Ovary (tissue), 7 donors: ENCODE measurements at regions not wholly inside any gene's neighbourhood (a gene's known extent, or its start where the extent isn't known, plus 50 kb on each side); places are given as distances from the start of the nearest gene placed in this dataset.

Experiments used
- DNase-seq, 5 donors: peaks; one replicate each; pipeline ENCODE4 v3.0.0-alpha.2; 2019 to 2020
- H3K27ac ChIP-seq, 2 donors: fragments of 200-600 bp; one replicate each; pipeline versions ENCODE4 v1.5.1 to v1.8.0; 2019 to 2022
- H3K27me3 ChIP-seq: fragments of 200-600 bp; one replicate; pipeline ENCODE4 v1.8.0; 2022
- H3K36me3 ChIP-seq: fragments of 200-600 bp; sonication (generic); one replicate; pipeline ENCODE4 v1.5.1; 2019
- H3K4me1 ChIP-seq: one replicate; pipeline ENCODE4 v1.8.1; 2013; ENCODE audit warnings: mild to moderate bottlenecking, moderate library complexity; ENCODE audit not compliant: insufficient read depth
- H3K4me3 ChIP-seq: fragments of 200-600 bp; sonication (generic); one replicate; pipeline ENCODE4 v1.5.1; 2017
- H3K9me3 ChIP-seq, 2 donors: fragments of 200-600 bp in 1 of 2; sonication (generic) in 1 of 2; one replicate each; pipeline versions ENCODE4 v1.5.1 to v1.8.1; 2013 to 2019; ENCODE audit warnings: mild to moderate bottlenecking in 1 of 2, moderate library complexity in 1 of 2
- CTCF ChIP-seq, 3 donors: fragments of 450-650 bp in 2 of 3; fragments of 200-600 bp in 1 of 3; IDR thresholded peaks; one replicate each; pipeline versions ENCODE4 v1.5.1 to v1.8.0; 2016 to 2022; ENCODE audit warnings: antibody characterized with exemption in 3 of 3, mild to moderate bottlenecking in 1 of 3
- EP300 ChIP-seq: sonication (generic); formaldehyde crosslinking; IDR thresholded peaks from one replicate; pipeline ENCODE4 v1.6.1; 2017; ENCODE audit warnings: antibody characterized with exemption
- POLR2A ChIP-seq: fragments of 450-650 bp; IDR thresholded peaks from one replicate; pipeline ENCODE4 v1.6.1; 2017; ENCODE audit warnings: antibody characterized with exemption, mild to moderate bottlenecking, moderate library complexity
- WGBS, 3 donors: extraction: QIAGEN DNeasy Blood & Tissue Kit in 1 of 3; methylation state at CpG; one replicate each; pipeline versions ENCODE4 v1.1.5 to v1.1.7; 2013 to 2017; 5-methylcytosine and 5-hydroxymethylcytosine counted together
- intact Hi-C, 4 donors: fragments of 100-400 bp; cut with DNase I; formaldehyde crosslinking; loops; one replicate each; pipeline versions ENCODE4 v1.11.0 to v1.15.1; 2022 to 2023
- donor health status: DM: no; HTN: no; CAD: no; lungs with moderate emphysema.
- donor health status: DM: no; HTN: no; CAD: no.
- donor health status: Bipolar disorder and iron deficiency.
- donor health status: DM: no; HTN: no; CAD: no.
- donor health status: DM: yes; HTN: yes; CAD: no.

DNA sequence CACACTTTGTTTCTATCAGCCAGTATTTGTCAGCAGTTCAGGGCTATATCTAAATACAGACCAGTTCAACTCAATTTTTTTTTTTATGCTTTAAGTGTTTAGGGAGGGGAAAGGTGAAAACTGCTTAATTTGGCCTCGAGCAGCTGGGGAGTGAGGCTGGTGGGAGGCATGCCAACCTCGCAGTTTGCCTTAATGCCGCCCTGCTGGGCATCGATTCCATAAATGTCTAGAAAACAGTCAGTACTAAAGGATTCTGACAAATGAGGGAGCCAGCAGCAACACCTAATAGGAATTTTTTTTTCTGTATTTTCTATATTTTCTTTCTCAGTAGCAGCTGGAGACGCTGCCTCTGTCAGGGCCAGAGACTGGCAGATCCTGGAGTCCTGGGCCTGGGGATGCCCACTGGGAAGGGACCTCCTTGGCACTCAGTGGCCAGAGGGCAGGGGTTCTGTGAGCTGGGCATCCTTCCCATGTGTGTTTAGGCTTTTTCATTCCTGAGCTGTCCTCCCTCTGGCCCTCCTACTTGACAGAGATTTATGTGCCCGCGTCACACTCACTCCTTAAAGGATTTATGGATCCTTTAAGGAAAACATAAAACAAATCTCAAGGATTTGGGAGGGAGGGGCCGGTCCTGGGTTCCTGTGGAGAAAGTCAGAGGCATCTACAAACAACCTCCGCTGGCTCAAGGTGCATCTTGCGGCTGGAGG, 117.8 kb downstream of the WNT5A start:
- Histone ChIP-seq H3K4me1 (no peaks in the 10 kb centered on the region), H3K9me3 (no peaks in the 10 kb centered on the region), H3K4me3 (no peak overlapping the region), H3K27ac (no peak overlapping the region), H3K27me3 (no peaks in the 10 kb centered on the region), H3K36me3 (no peaks in the 10 kb centered on the region)
- intact Hi-C loops, result no loop called here
- no peak for DNase-seq
- 44 to 52% (median 49%) methylated on average over 10 of the region's 10 CpGs for WGBS, 3 donors
- TF ChIP-seq POLR2A (no peak), EP300 (no peak), CTCF (IDR thresholded peaks at IDR 0.05) (no peak)

- 76 to 87% (median 81%) methylated on average over 6 of the region's 6 CpGs for WGBS, 3 donors
- DNase-seq, result no peak
- Histone ChIP-seq H3K36me3 (no peaks in the 10 kb centered on the region), H3K4me3 (no peak overlapping the region), H3K4me1 (no peaks in the 10 kb centered on the region), H3K27me3 (no peaks in the 10 kb centered on the region), H3K27ac (no peak overlapping the region), H3K9me3 (no peaks in the 10 kb centered on the region)
- TF ChIP-seq CTCF (IDR thresholded peaks at IDR 0.05) (no peak), POLR2A (no peak), EP300 (no peak)
- intact Hi-C loops, result no loop called here
These were observed 118.7 kb downstream of the WNT5A start for GRCh38 chr3:55368366-55368765.

- Histone ChIP-seq H3K27me3 (no peaks in the 10 kb centered on the region), H3K36me3 (no peaks in the 10 kb centered on the region), H3K9me3 (no peaks in the 10 kb centered on the region), H3K4me1 (no peaks in the 10 kb centered on the region), H3K27ac (no peak overlapping the region), H3K4me3 (no peak overlapping the region)
- intact Hi-C loops, result no loop called here
- WGBS, 3 donors, result 88 to 91% (median 88%) methylated on average over 2 of the region's 2 CpGs
- no peak for DNase-seq
- no peak for TF ChIP-seq POLR2A
- no peak for TF ChIP-seq CTCF (IDR thresholded peaks at IDR 0.05)
- TF ChIP-seq EP300, result no peak
These were observed 119.7 kb downstream of the WNT5A start for GRCh38 chr3:55367384-55367783.

DNA sequence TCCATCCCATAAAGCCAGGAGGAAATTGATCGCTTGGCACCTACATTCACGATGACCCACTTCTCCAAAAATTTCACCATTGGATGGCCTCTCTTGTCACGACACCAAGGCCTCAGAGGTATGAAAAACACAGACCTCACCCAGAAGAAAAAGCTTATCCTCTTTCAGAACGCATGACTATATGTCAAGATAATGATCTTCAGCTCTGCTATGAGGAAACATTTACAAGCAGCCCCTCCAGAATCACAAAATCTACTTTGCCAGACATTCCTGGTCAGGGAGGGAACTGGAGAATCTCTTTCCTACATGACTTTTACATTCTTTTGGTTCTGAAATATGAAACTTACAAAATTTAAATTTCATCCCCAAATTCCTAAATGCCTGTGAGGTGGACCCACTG, 122.7 kb downstream of the WNT5A start:
- H3K4me3 ChIP-seq, result no peak overlapping the region
- no peak for TF ChIP-seq POLR2A
- TF ChIP-seq EP300, result no peak
- TF ChIP-seq CTCF (IDR thresholded peaks at IDR 0.05), result no peak
- intact Hi-C loops, result no loop called here
- no peaks in the 10 kb centered on the region for H3K27me3 ChIP-seq
- no peaks in the 10 kb centered on the region for H3K36me3 ChIP-seq
- 92 to 93% (median 93%) methylated on average over 4 of the region's 4 CpGs for WGBS, 3 donors
- no peaks in the 10 kb centered on the region for H3K9me3 ChIP-seq
- no peaks in the 10 kb centered on the region for H3K4me1 ChIP-seq
- no peak for DNase-seq
- no peak overlapping the region for H3K27ac ChIP-seq
